CD4-positive, alpha-beta T cell treated with Interleukin-15 for 1 hour (primary cell): ENCODE measurements at regions not wholly inside any gene's neighbourhood (a gene's known extent, or its start where the extent isn't known, plus 50 kb on each side); places are given as distances from the start of the nearest gene placed in this dataset.
"Not testable (repeated sequence)": the region's sequence is repeated elsewhere in the genome, so short reads cannot be mapped to it uniquely, and the experiment has no call there.

Experiments used
- DNase-seq: peaks from one replicate; pipeline ENCODE4 v3.0.0-alpha.2; 2020

GRCh38 chr6:119934816-119935215 is 585.3 kb upstream of the MAN1A1 start:
- no peak for DNase-seq

GRCh38 chr6:119929121-119929520 is 579.6 kb upstream of the MAN1A1 start:
- no peak for DNase-seq

GRCh38 chr6:119924888-119925287 is 575.3 kb upstream of the MAN1A1 start:
- not testable (repeated sequence) for DNase-seq

GRCh38 chr6:119922814-119923213 is 573.3 kb upstream of the MAN1A1 start:
- DNase-seq, result no peak

- DNase-seq, result no peak
These were observed 572.0 kb upstream of the MAN1A1 start for GRCh38 chr6:119921491-119922010.

GRCh38 chr6:119917186-119917585 is 567.6 kb upstream of the MAN1A1 start:
- no peak for DNase-seq

GRCh38 chr6:119915971-119916370 is 566.4 kb upstream of the MAN1A1 start:
- no peak for DNase-seq

GRCh38 chr6:119908157-119908556 is 558.6 kb upstream of the MAN1A1 start:
- DNase-seq, result no peak

DNA sequence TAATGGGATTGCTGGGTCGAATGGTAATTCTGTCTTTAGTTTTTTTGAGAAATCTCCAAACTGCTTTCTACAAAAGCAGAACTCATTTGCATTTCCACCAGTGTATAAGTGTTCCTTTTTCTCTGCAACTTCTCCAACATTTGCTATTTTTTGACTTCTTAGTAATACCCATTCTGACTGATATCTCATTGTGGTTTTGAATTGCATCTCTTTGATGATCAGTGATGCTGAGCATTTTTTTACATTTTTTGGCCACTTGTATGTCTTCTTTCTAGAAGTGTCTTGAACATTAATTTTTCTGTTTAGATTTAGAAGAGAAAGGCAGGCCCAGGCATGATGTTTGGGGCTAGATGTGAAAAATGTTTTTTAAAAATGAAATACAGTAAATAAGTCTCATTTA is 553.1 kb upstream of the MAN1A1 start:
- DNase-seq, result no peak

DNA sequence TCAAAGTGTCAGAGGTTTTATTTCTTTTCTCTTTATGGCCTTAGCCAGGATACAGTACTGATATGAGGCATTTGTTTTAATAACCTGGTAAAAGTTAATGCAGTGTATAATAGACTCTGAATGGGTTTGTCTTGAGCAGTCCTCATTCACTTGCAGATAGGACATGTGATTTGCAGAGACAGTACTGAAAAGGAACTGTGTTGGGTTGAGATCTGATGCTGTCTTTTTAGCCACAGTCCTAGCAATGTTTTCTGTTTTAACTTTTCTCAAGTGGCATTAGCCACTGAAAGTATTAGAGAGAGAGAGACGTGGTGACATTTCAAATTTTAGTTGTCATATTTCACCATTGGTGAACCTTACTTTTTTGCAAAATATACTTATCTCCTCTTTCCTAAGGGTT is 547.2 kb upstream of the MAN1A1 start:
- DNase-seq, result no peak

DNA sequence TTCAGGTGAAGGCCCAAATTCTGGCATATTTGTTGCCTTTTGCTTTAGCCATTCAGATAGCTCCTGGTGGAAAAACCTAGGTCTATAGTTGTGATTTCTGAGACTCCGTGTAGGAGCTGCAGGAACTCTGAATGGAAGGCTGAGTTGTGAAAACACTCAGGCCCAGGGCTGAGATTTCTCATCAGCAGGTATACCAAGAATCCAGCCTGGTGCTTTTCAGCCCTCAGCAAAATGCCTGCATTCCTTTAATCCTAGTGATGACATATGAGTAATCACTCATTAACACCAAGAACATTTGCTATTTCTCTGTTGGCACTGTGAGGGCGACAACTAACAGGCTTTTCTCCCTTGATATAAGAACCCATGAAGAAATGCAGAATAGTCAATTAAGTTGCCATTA is 546.1 kb upstream of the MAN1A1 start:
- no peak for DNase-seq

DNA sequence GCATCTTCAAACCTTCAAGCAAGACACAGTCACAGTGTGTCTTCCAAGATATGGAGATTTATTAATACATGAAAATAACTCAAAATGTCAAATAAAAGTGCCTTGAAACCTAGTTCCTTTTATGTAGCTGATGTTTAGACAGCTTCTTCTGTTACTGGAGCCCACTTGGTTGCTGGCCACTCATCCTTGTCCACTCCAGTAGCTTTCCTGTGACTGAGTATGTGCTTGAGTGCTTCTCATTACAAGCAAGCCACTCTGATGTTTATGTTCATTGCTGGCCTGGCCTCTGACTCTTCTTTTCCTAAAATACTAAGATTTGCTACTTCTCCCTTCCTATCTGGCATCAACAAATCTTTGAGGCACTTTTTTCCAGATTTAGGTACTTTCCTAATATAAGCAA is 545.2 kb upstream of the MAN1A1 start:
- DNase-seq, result no peak

- no peak for DNase-seq
These were observed 542.1 kb upstream of the MAN1A1 start for GRCh38 chr6:119891644-119892043.

- DNase-seq, result no peak
These were observed 541.6 kb upstream of the MAN1A1 start for GRCh38 chr6:119891206-119891605.

DNA sequence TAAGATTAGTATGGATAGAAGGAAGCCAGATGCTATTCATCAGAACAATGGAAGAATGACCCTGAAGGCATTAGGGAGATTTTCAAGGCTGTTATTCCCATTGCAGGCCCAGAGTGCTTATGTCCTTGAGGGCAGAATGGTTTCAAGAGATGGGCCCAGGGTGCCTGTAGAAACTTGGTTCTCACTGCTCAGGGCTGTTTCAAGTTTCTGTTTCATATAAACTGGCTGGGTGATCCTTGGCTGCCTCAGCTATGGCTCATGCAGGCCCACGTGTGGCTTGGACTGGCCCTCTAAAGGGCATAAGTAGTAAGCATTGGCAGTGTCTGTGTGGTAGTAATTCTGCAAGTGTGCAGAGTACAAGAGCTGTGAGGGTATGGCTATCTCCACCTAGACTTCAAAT is 540.9 kb upstream of the MAN1A1 start:
- no peak for DNase-seq

DNA sequence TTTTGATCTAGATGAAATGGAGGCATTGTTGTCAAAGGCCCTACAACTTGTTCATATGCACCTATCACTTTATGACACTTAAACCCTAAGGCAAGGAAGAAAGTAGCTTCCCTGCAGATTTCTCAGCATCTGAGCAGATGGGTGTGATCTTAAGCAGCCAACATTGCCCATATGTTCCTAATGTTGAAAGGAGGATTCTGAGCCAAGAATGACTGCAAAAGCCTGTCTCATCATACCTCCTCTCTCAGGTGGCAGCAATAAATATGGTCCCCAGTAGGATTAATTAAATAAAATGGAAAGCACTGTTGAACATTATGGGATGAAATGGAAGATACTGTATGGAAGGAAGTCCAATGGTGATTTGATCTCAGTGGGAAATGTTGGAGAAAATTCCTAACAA is 538.1 kb upstream of the MAN1A1 start:
- no peak for DNase-seq

GRCh38 chr6:119881416-119881815 is 531.9 kb upstream of the MAN1A1 start:
- no peak for DNase-seq

- no peak for DNase-seq
These were observed 531.3 kb upstream of the MAN1A1 start for GRCh38 chr6:119880840-119881239.

GRCh38 chr6:119879731-119880130 is 530.2 kb upstream of the MAN1A1 start:
- DNase-seq, result no peak

GRCh38 chr6:119874381-119874780 is 524.8 kb upstream of the MAN1A1 start:
- no peak for DNase-seq

GRCh38 chr6:119873107-119873506 is 523.5 kb upstream of the MAN1A1 start:
- DNase-seq, result no peak

DNA sequence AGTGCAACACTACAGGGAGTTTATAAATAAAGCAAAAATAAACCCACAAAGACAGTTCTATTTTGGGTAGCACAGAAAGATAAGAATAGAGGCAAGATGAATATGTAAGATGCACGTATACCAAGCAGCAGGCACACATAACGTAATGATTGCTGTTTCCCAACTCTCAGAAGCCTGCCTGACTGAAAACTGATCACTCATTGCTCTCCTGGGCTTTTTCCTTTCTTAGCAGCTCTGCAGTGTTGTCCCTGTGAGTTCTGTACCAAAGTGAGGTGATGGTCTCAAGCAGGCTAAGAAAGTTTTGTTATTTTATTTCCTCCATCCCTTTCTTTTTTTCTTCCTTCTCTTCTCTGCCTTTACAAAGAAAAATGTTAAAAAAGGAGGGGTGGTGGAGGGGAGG is 522.0 kb upstream of the MAN1A1 start:
- DNase-seq, result no peak

- no peak for DNase-seq
These were observed 516.1 kb upstream of the MAN1A1 start for GRCh38 chr6:119865466-119866350.

DNA sequence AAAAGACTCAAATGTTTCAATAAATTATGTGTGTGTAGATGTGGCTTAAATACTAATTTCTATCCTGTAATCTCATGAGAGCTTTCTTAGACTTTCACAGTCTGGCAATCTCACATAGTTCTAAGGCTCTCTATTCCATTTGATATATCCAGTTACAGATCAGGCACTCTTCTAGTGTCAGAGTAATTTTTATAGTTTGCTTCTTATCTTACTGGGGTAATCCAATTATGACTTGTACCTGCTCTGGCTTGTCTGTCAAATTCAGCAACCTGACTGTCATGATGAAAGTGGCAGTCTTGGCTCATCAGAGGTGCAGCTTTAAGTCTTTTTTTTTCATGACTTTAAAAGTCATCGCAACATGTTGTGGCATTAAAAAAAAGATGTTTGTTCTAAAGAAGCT is 513.2 kb upstream of the MAN1A1 start:
- no peak for DNase-seq

- no peak for DNase-seq
These were observed 509.3 kb upstream of the MAN1A1 start for GRCh38 chr6:119858901-119859300.
